ENCODE measurements at regions not wholly inside any gene's neighbourhood (a gene's known extent, or its start where the extent isn't known, plus 50 kb on each side); places are given as distances from the start of the nearest gene placed in this dataset.

DNA sequence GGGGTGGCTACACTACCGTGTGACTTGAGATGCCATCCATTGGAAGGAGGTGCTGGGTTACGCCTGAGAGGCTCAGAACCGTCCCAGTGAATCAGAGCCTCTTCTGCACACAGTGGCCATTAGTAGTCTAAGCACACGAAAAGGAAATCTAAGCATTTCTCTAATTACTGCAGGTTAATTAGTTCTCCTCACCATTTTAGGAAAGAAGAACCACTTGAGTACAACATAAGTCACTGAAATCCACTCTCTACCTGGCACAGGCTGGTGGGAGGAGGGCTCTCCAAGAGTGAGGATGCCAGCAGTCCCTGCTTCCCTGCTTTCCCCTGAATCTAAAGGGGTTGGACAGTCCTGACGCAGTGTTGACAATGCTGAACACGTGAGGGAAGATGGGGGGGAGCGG, 606.3 kb downstream of the NPHP4 start:
- no peak for TF ChIP-seq POLR2AphosphoS5 (IDR thresholded peaks at IDR 0.05)
- TF ChIP-seq, protein P1, sequence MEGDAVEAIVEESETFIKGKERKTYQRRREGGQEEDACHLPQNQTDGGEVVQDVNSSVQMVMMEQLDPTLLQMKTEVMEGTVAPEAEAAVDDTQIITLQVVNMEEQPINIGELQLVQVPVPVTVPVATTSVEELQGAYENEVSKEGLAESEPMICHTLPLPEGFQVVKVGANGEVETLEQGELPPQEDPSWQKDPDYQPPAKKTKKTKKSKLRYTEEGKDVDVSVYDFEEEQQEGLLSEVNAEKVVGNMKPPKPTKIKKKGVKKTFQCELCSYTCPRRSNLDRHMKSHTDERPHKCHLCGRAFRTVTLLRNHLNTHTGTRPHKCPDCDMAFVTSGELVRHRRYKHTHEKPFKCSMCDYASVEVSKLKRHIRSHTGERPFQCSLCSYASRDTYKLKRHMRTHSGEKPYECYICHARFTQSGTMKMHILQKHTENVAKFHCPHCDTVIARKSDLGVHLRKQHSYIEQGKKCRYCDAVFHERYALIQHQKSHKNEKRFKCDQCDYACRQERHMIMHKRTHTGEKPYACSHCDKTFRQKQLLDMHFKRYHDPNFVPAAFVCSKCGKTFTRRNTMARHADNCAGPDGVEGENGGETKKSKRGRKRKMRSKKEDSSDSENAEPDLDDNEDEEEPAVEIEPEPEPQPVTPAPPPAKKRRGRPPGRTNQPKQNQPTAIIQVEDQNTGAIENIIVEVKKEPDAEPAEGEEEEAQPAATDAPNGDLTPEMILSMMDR (IDR thresholded peaks at IDR 0.05) = no peak
